Raji (cell line): ENCODE measurements at regions not wholly inside any gene's neighbourhood (a gene's known extent, or its start where the extent isn't known, plus 50 kb on each side); places are given as distances from the start of the nearest gene placed in this dataset.

Experiments
- POLR2A ChIP-seq: IDR thresholded peaks from 2 replicates; pipeline ENCODE4 v1.6.1; 2011; ENCODE audit warnings: low read depth, low read length, control low read depth; ENCODE audit not compliant: insufficient read depth

GRCh38 chr18:60172030-60172429 lies 200.5 kb downstream of the MC4R start:
- no peak for TF ChIP-seq POLR2A

DNA sequence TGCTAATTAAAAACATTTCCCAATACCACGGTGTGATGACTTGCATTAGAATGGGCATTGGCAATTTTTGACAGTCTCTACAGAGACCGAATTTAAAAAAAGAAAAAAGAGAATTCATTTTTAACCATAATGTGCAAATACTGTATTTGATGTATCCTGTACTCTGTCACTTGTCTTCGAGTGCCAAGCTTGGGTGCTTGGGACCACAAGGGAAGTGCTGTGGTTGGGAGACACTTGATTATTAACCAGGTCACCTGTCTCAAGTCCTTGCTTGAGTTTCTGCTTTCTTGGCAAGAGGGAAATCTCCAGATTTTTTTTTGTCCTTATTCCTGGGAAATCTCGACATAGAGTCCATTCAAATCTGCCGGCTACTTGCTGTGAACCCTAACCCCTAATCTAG lies 209.0 kb downstream of the MC4R start:
- no peak for TF ChIP-seq POLR2A

- no peak for TF ChIP-seq POLR2A
Measured at GRCh38 chr18:60162388-60162787, 210.2 kb downstream of the MC4R start.

DNA sequence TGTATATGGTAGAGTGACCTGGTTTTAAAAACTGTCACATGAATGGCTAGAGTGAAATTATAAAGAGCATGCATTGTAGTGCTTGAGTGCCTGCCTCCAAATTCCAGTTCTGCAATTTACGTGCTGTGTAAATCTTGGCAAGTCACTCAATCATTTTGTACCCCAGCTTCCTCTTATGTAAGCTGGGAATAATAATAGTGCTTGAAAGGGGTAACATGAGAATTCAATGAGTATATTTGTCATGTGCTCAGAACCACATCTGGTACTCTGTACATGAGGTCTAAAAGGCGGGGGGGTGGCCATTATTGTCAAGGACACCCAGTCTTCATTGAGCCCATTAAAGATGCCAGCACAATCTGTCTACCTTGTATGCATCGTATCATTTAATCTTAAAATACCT lies 214.8 kb downstream of the MC4R start:
- no peak for TF ChIP-seq POLR2A

DNA sequence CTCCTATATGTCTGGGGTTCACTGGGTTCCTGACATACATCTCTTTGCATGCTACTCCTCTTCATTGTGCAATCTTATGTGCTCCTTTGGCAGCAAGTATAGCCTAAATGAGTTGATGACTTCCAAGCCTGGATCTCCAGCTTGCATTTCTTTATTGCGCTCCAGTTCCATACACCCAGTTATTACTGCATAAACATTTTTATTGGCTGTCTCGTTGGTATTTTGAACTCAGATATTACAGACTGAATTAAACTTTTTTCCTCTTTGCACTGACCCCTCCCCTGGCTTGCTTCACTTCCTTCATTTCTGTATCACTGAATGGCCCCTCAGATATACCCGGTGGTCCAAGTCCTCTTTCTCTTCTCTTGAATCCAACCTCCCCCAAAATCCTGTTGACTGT lies 219.2 kb downstream of the MC4R start:
- TF ChIP-seq POLR2A: no peak

DNA sequence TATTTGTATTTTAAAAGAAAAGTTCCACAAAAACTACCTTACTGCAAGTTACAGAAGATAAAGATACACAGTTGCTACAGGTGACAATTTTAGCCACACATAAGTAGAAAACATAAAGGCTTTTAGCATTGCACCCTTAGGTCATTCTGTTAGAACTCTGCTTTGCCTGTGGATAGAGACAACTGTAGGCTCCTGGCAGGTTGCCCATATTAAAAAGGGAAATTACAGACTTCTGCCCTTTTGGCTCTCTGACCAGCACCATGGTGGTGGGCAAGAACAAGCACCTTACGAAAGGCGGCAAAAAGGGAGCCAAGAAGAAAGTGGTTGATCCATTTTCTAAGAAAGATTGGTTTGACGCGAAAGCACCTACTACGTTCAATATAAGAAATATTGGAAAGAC lies 223.3 kb downstream of the MC4R start:
- no peak for TF ChIP-seq POLR2A

- TF ChIP-seq POLR2A: no peak
Measured at GRCh38 chr18:60147323-60147722, 225.3 kb downstream of the MC4R start.

GRCh38 chr18:60146220-60146960 lies 226.2 kb downstream of the MC4R start:
- no peak for TF ChIP-seq POLR2A

DNA sequence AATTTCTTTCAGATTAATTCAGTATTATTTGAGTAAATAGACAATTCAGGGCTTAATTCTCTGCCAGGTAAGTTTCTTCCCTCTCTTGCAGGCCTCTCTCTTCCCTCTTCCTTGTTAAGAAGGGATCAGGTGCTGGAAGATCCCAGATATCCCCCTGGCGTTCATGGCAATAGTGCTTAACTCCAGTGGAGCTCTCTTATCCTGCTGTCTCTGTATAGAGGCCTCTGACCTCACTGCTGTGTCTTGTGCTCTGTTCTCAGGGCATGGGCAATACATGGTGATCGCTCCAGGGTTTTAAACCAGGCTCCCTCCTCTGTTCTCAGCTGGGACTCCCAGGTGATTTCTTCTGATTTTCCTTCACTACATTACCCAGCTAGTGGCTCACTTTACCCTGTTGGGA lies 226.8 kb downstream of the MC4R start:
- no peak for TF ChIP-seq POLR2A

GRCh38 chr18:60134806-60135205 lies 235.0 kb downstream of the PMAIP1 start:
- no peak for TF ChIP-seq POLR2A

GRCh38 chr18:60130284-60130683 lies 230.5 kb downstream of the PMAIP1 start:
- TF ChIP-seq POLR2A: no peak

GRCh38 chr18:60123031-60123430 lies 223.2 kb downstream of the PMAIP1 start:
- no peak for TF ChIP-seq POLR2A

DNA sequence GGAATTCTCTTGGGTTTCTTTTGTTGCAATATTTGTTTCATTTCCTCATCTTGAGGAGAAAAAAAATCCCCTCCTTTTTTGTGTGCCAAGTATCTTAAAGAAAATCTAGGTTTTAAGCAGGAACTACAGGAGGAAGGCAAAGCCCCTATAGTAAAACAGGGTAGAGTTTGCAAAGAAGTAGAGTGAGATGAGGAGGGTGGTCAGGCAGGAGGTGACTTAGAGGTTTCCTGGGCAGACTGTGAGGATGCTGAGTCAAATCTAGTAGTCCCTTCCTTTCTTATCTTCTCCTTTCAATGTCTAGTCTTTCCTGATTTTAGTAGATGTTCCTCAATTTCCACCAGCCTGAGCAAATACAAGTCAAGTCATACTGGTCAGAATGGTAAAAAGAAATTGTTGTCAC lies 222.5 kb downstream of the PMAIP1 start:
- no peak for TF ChIP-seq POLR2A

DNA sequence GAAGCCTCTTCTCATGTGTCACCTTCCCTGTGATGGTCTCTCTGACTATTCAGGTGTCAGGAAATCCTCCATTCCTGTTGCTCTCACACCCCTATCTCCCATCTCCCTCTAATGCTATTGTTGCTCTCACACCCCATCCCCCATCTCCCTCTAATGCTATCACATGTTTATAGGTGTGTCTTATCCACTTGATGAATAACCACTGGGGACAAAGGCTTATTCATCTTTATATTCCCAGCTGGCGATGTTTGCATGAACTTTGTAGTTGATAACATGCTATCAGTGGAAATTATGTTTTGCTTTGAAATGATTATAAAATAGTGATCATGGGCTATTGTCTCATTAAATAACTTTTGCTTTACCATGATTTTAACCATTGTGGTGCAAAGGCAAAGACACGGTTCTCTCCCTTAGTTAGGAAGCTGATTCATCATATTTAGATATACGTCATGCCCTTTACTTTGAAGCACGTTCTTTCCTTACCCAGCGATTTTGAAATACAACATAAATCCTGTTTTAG lies 220.5 kb downstream of the PMAIP1 start:
- no peak for TF ChIP-seq POLR2A

DNA sequence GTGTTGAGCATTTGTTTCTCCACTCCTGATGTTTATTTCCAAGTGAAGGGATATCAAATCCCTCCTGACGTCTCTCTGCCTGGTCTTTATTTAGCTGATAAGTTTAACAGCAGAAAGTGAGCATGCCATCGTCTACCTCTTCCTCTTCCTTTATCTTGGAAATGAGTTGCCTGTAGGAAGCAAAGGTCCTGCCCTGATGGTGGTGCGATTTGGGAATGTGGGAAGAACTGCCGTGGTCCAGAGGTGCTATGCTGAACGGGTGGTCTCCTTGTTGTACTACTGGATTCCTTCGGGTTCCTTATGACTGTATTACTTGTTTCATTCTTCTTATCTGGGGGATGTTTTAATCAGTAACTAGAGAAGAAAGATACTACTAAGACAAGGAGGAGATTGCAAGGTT lies 217.5 kb downstream of the PMAIP1 start:
- TF ChIP-seq POLR2A: no peak

DNA sequence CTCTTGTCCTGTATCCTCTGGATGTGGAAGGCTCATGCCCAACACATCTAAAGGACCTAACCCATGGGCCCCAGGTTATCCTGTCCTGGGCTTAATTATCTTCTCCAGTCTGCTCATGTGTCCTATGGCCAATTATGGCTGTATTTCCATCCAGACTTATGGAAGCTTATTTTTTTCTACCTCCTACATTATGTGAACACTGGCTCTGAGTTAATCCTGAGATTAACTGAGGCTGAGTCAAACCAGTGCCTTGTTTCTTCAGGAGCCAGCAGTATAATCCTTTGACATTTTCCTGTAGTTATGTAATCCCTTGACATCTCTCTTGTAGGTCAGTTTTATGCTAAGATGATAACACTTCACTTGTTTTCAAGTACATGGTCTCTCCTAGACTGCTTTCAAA lies 213.6 kb downstream of the PMAIP1 start:
- no peak for TF ChIP-seq POLR2A

GRCh38 chr18:60112369-60112768 lies 212.6 kb downstream of the PMAIP1 start:
- no peak for TF ChIP-seq POLR2A

DNA sequence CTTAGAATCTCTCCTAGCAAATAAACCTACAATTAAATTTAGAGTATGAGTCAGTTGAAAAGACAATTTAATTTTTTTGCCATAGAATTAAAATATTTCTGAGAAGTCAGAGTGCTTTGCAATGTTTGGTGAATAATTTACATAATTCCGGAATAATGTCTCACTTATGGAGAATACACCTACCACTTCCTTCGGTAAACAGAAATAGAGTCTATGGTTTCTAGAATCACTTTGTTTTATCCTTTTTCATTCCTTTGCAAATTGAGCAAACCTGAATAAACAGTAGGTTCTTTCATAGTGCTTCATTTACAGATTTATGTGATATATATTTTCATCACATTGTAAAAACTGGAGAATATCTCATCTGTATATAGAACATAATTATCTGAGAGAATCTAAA lies 211.7 kb downstream of the PMAIP1 start:
- no peak for TF ChIP-seq POLR2A

- no peak for TF ChIP-seq POLR2A
Measured at GRCh38 chr18:60110836-60111235, 211.0 kb downstream of the PMAIP1 start.
